GM23248 (cell line): ENCODE measurements at regions not wholly inside any gene's neighbourhood (a gene's known extent, or its start where the extent isn't known, plus 50 kb on each side); places are given as distances from the start of the nearest gene placed in this dataset.

ENCODE experiments used
- DNase-seq: peaks from one replicate; pipeline ENCODE4 v3.0.0-alpha.2; 2015
- H2AFZ ChIP-seq: fragments of 200-600 bp; sonication (generic); 2 replicates; pipeline ENCODE4 v1.6.1; 2016; ENCODE audit warnings: antibody characterized with exemption
- H3F3A ChIP-seq: fragments of 200-600 bp; sonication (generic); 2 replicates; pipeline ENCODE4 v1.6.1; 2016; ENCODE audit warnings: mild to moderate bottlenecking, antibody characterized with exemption, mixed run types; ENCODE audit not compliant: insufficient read depth
- H3K27ac ChIP-seq: fragments of 200-600 bp; sonication (generic); 2 replicates; pipeline ENCODE4 v1.5.1; 2016; ENCODE audit warnings: mild to moderate bottlenecking
- H3K27me3 ChIP-seq: fragments of 200-600 bp; sonication (generic); replicated peaks from 2 replicates; pipeline ENCODE4 v1.6.1; 2016; ENCODE audit warnings: mild to moderate bottlenecking; ENCODE audit not compliant: insufficient read depth
- H3K36me3 ChIP-seq: fragments of 200-600 bp; sonication (generic); 2 replicates; pipeline ENCODE4 v1.6.1; 2016; ENCODE audit warnings: low read depth, mild to moderate bottlenecking
- H3K4me1 ChIP-seq: fragments of 200-600 bp; sonication (generic); 2 replicates; pipeline ENCODE4 v1.6.1; 2016; ENCODE audit warnings: mild to moderate bottlenecking; ENCODE audit not compliant: insufficient read depth
- H3K4me2 ChIP-seq: fragments of 200-600 bp; sonication (generic); one replicate; pipeline ENCODE4 v1.6.1; 2016; ENCODE audit warnings: mild to moderate bottlenecking; ENCODE audit not compliant: unreplicated experiment
- H3K4me3 ChIP-seq: fragments of 200-600 bp; sonication (generic); 2 replicates; pipeline ENCODE4 v1.5.1; 2016; ENCODE audit warnings: mild to moderate bottlenecking
- H3K79me2 ChIP-seq: fragments of 200-600 bp; sonication (generic); 2 replicates; pipeline ENCODE4 v1.6.1; 2016; ENCODE audit warnings: mild to moderate bottlenecking; ENCODE audit not compliant: insufficient read depth
- H3K9ac ChIP-seq: fragments of 200-600 bp; sonication (generic); 2 replicates; pipeline ENCODE4 v1.6.1; 2016; ENCODE audit warnings: mild to moderate bottlenecking
- H3K9me2 ChIP-seq: fragments of 200-600 bp; sonication (generic); 2 replicates; pipeline ENCODE4 v1.6.1; 2016; ENCODE audit warnings: mixed run types, mild to moderate bottlenecking, moderate library complexity; ENCODE audit not compliant: insufficient read depth
- H3K9me3 ChIP-seq: fragments of 200-600 bp; sonication (generic); one replicate; pipeline ENCODE4 v1.6.1; 2017; ENCODE audit warnings: low read depth
- H4K20me1 ChIP-seq: fragments of 200-600 bp; sonication (generic); 2 replicates; pipeline ENCODE4 v1.6.0; 2016; ENCODE audit not compliant: insufficient read depth
- EZH2 ChIP-seq: fragments of 200-600 bp; sonication (generic); IDR thresholded peaks from 2 replicates; pipeline ENCODE4 v1.6.1; 2018; ENCODE audit warnings: antibody characterized with exemption, mild to moderate bottlenecking; ENCODE audit not compliant: insufficient read depth, poor library complexity, severe bottlenecking
- EZH2phosphoT487 ChIP-seq: fragments of 200-600 bp; sonication (generic); IDR thresholded peaks from 2 replicates; pipeline ENCODE4 v1.6.1; 2018; ENCODE audit warnings: antibody characterized with exemption, moderate library complexity, mild to moderate bottlenecking, low read depth; ENCODE audit not compliant: insufficient read depth
- WGBS, 2 experiments: methylation state at CpG; one replicate each; pipeline ENCODE4 v1.1.6; 2015 to 2017; ENCODE audit warnings: low lambda C conversion rate in 2 of 2, low coverage in 1 of 2; ENCODE audit errors: missing lambda C conversion rate in 2 of 2; 5-methylcytosine and 5-hydroxymethylcytosine counted together
- in situ Hi-C: fragments of 300-500 bp; cut with MboI; formaldehyde crosslinking; loops from 2 replicates; pipeline ENCODE4 v1.15.0; 2020

DNA sequence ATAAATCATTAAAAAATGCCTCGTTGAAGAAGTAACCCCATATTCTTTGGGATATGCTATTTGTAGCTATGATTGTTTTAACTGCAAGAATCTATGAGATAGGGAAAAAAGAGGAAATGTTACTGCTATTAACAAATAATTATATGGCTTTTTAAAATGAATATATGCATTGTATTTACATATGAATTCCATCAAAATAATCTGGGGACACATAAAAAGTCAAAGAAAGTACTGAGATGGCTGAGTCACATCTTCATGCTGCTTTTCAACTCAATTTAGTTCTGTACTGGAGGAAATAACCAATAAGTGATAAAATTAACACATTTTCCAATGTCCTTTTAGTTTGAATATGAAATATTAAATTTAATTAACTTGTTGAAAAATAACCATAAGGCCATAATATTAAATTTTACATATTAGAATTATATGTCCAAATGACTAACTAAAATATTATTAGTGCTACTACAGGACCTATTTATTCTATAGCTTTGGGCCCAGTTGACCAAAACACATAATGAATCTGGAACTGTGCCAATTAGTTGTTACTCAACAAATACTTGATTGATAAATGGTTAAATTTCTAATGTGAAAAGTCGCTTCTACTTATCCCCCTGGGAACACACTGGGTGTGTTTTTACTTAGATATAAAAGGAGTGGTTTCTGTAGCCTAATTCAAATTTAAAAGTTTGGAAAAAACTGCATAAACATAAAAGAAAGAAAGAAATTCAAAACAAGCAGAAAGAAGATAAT, 214.6 kb upstream of the PFKP start:
- Histone ChIP-seq H3K9me2 (no peaks in the 10 kb centered on the region), H4K20me1 (no peaks in the 10 kb centered on the region), H3K4me1 (no peaks in the 10 kb centered on the region), H3K27me3 (no peaks in the 10 kb centered on the region), H3K79me2 (no peaks in the 10 kb centered on the region), H3K36me3 (no peaks in the 10 kb centered on the region), H3K27ac (no peak overlapping the region), H3K4me2 (no peak overlapping the region), H3K9ac (no peak overlapping the region), H3K9me3 (no peaks in the 10 kb centered on the region), H3F3A (no peaks in the 10 kb centered on the region), H3K4me3 (no peak overlapping the region), H2AFZ (no peak overlapping the region)
- no peak for DNase-seq
- no peak for TF ChIP-seq EZH2
- no peak for TF ChIP-seq EZH2phosphoT487
- 7 to 11% methylated on average over 2 of the region's 2 CpGs for WGBS, 2 experiments
- in situ Hi-C loops: no loop called here

GRCh38 chr10:2851566-2851965, 215.8 kb upstream of the PFKP start:
- Histone ChIP-seq H2AFZ (no peak overlapping the region), H3K27me3 (no peaks in the 10 kb centered on the region), H3K4me3 (no peak overlapping the region), H3K9ac (no peak overlapping the region), H3K9me3 (no peaks in the 10 kb centered on the region), H3K79me2 (no peaks in the 10 kb centered on the region), H3K9me2 (no peaks in the 10 kb centered on the region), H3F3A (no peaks in the 10 kb centered on the region), H3K36me3 (no peaks in the 10 kb centered on the region), H3K4me1 (no peaks in the 10 kb centered on the region), H3K27ac (no peak overlapping the region), H3K4me2 (no peak overlapping the region), H4K20me1 (no peaks in the 10 kb centered on the region)
- TF ChIP-seq EZH2 (no peak), EZH2phosphoT487 (no peak)
- WGBS, 2 experiments: 17 to 22% methylated on average over 3 of the region's 3 CpGs
- in situ Hi-C loops: no loop called here
- no peak for DNase-seq

DNA sequence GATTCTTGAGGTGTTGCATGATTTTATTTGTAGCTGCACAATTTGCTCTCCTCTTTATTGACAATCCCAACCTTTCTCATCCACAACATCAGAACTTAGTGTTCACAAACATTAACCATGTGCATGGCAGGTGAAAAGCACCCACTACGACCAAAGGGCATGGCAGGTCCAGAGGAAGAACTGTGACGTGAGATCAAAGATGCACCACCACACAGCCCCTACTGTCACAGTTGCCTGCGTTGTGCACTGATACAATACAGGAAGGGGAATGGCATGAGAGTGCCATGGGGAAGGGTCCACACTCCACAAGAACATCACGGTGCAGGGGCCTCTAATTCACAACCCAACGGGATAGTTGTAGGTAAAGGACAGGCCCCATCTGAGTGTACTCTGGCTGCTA, 217.1 kb upstream of the PFKP start:
- Histone ChIP-seq H3K9ac (no peak overlapping the region), H2AFZ (no peak overlapping the region), H3K9me2 (no peaks in the 10 kb centered on the region), H3K9me3 (no peaks in the 10 kb centered on the region), H3K4me3 (no peak overlapping the region), H3K4me2 (no peak overlapping the region), H3F3A (no peaks in the 10 kb centered on the region), H3K27me3 (no peaks in the 10 kb centered on the region), H3K36me3 (no peaks in the 10 kb centered on the region), H3K27ac (no peak overlapping the region), H3K4me1 (no peaks in the 10 kb centered on the region), H4K20me1 (no peaks in the 10 kb centered on the region), H3K79me2 (no peaks in the 10 kb centered on the region)
- WGBS, 2 experiments: 34 to 56% methylated on average over 5 of the region's 5 CpGs
- in situ Hi-C loops: no loop called here
- TF ChIP-seq EZH2phosphoT487 (no peak), EZH2 (no peak)
- no peak for DNase-seq

DNA sequence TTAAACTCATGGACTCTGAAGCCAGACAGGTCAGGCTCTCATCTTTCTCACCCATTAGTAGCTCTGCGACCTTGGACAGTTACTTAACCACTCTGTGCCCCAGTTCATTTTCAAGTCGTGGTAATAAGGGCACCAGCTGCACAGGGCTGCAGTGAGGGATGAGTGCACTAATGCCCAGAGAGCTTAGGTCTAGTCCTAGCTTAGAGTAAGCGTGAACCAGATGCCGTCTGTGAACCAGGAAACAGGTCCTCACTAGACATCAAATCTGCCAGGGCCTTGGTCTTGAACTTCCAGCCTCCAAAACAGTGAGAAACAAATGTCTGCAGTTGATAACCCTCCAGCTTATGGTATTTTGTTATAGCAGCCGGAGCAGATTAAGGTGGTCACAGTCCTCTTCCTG, 222.4 kb upstream of the PFKP start:
- WGBS, 2 experiments: 34 to 35% methylated on average over 5 of the region's 5 CpGs
- no peak overlapping the region for H3K27ac ChIP-seq
- DNase-seq: no peak
- in situ Hi-C loops: no loop called here
- H2AFZ ChIP-seq: no peak overlapping the region
- H3K4me2 ChIP-seq: no peak overlapping the region
- no peaks in the 10 kb centered on the region for H3F3A ChIP-seq
- no peak overlapping the region for H3K9ac ChIP-seq
- no peaks in the 10 kb centered on the region for H3K4me1 ChIP-seq
- no peak for TF ChIP-seq EZH2
- H3K79me2 ChIP-seq: no peaks in the 10 kb centered on the region
- no peaks in the 10 kb centered on the region for H3K36me3 ChIP-seq
- no peaks in the 10 kb centered on the region for H4K20me1 ChIP-seq
- H3K27me3 ChIP-seq: 0 out of 2 replicates have a peak, but pooled peaks cover 4% of the 10 kb centered on the region
- H3K9me3 ChIP-seq: no peaks in the 10 kb centered on the region
- no peaks in the 10 kb centered on the region for H3K9me2 ChIP-seq
- H3K4me3 ChIP-seq: no peak overlapping the region
